HG03378 (cell line): ENCODE measurements at regions not wholly inside any gene's neighbourhood (a gene's known extent, or its start where the extent isn't known, plus 50 kb on each side); places are given as distances from the start of the nearest gene placed in this dataset.
"Not testable (repeated sequence)": the region's sequence is repeated elsewhere in the genome, so short reads cannot be mapped to it uniquely, and the experiment has no call there.

ENCODE experiments used
- ATAC-seq: cut with Tn5 transposase; IDR thresholded peaks from one replicate; pipeline ENCODE4 v1.9.1; 2021; ENCODE audit warnings: mild to moderate bottlenecking, moderate library complexity; ENCODE audit not compliant: unreplicated experiment

GRCh38 chr1:148386617-148387016 is 96.5 kb downstream of the PPIAL4G start:
- no peak for ATAC-seq

- not testable (repeated sequence) for ATAC-seq
Observed at GRCh38 chr1:148386031-148386398, 97.1 kb downstream of the PPIAL4G start.

GRCh38 chr1:148385371-148386030 is 97.6 kb downstream of the PPIAL4G start:
- ATAC-seq = no peak

GRCh38 chr1:148383966-148384365 is 99.1 kb downstream of the PPIAL4G start:
- no peak for ATAC-seq

GRCh38 chr1:148379697-148380096 is 103.4 kb downstream of the PPIAL4G start:
- no peak for ATAC-seq

- ATAC-seq = no peak
Observed at GRCh38 chr1:148379170-148379500, 104.0 kb downstream of the PPIAL4G start.

GRCh38 chr1:148377992-148378391 is 105.1 kb downstream of the PPIAL4G start:
- ATAC-seq = not testable (repeated sequence)

GRCh38 chr1:148377045-148377444 is 106.1 kb downstream of the PPIAL4G start:
- not testable (repeated sequence) for ATAC-seq

- no peak for ATAC-seq
Observed at GRCh38 chr1:148374101-148374500, 109.0 kb downstream of the PPIAL4G start.

- ATAC-seq = no peak
Observed at GRCh38 chr1:148373192-148373925, 109.7 kb downstream of the PPIAL4G start.

- no peak for ATAC-seq
Observed at GRCh38 chr1:148372731-148373130, 110.4 kb downstream of the PPIAL4G start.

GRCh38 chr1:148372051-148372726 is 110.9 kb downstream of the PPIAL4G start:
- not testable (repeated sequence) for ATAC-seq

- peak; percentile 47 for ATAC-seq
Observed at GRCh38 chr1:148371551-148371994, 111.5 kb downstream of the PPIAL4G start.

- not testable (repeated sequence) for ATAC-seq
Observed at GRCh38 chr1:148370661-148371060, 112.4 kb downstream of the PPIAL4G start.

- ATAC-seq = no peak
Observed at GRCh38 chr1:148367596-148367995, 115.5 kb downstream of the PPIAL4G start.

- ATAC-seq = not testable (repeated sequence)
Observed at GRCh38 chr1:148366136-148366753, 116.9 kb downstream of the PPIAL4G start.

GRCh38 chr1:148365151-148365550 is 118.0 kb downstream of the PPIAL4G start:
- not testable (repeated sequence) for ATAC-seq

GRCh38 chr1:148363979-148364378 is 119.1 kb downstream of the PPIAL4G start:
- not testable (repeated sequence) for ATAC-seq

GRCh38 chr1:148363439-148363810 is 119.7 kb downstream of the PPIAL4G start:
- no peak for ATAC-seq

- no peak for ATAC-seq
Observed at GRCh38 chr1:148362626-148363438, 120.3 kb downstream of the PPIAL4G start.

- ATAC-seq = no peak
Observed at GRCh38 chr1:148362216-148362611, 120.9 kb downstream of the PPIAL4G start.
